ENCODE measurements at regions not wholly inside any gene's neighbourhood (a gene's known extent, or its start where the extent isn't known, plus 50 kb on each side); places are given as distances from the start of the nearest gene placed in this dataset.

DNA sequence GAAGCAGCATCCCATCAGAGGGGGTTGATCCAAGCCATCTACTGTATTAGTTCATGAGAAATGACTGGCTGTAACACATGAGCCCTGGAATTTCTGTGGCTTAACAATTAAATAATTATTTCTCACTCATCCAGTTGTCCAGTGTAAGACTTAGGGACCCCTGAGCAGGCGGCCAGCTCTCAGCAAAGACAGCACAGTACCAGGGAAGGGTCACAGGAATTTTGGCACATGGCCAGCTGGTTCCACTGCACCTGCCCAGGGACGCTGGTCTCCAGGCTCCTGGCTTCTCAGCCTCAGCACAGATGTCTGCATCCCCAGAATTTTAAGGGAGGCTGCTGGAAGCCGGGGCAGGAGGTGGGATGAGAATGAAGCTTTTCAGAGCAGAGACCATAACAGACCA, 93.7 kb upstream of the DHRSX start:
- 85 to 87% methylated on average over 3 of the region's 3 CpGs for WGBS, 2 experiments (ENCODE audit: insufficient coverage in 1 of 2, insufficient read length in 1 of 2)
- DNase-seq = no peak
- Histone ChIP-seq H3K4me3 (ENCODE audit: low read length) (no peak overlapping the region), H3K27ac (ENCODE audit: low read depth, low read length) (no peak overlapping the region), H3K9me3 (ENCODE audit: control insufficient read depth, low read length) (no peaks in the 10 kb centered on the region), H3K4me1 (ENCODE audit: control insufficient read depth, insufficient read depth, low read length) (no peaks in the 10 kb centered on the region), H3K9ac (ENCODE audit: extremely low read depth, low read length, poor library complexity, severe bottlenecking) (no peak overlapping the region), H3K36me3 (ENCODE audit: control insufficient read depth, insufficient read depth, low read length) (no peaks in the 10 kb centered on the region), H3K27me3 (ENCODE audit: control insufficient read depth, insufficient read depth, low read length, poor library complexity, severe bottlenecking) (no peaks in the 10 kb centered on the region)
- no peaks in the 10 kb centered on the region for H3K27me3 Mint-ChIP-seq (ENCODE audit: insufficient read depth)
- peaks cover 21% of the 10 kb centered on the region for H3K4me1 Mint-ChIP-seq
- no peak overlapping the region for H3K4me3 Mint-ChIP-seq
- H3K9me3 Mint-ChIP-seq = no peaks in the 10 kb centered on the region
- TF ChIP-seq, protein P1, sequence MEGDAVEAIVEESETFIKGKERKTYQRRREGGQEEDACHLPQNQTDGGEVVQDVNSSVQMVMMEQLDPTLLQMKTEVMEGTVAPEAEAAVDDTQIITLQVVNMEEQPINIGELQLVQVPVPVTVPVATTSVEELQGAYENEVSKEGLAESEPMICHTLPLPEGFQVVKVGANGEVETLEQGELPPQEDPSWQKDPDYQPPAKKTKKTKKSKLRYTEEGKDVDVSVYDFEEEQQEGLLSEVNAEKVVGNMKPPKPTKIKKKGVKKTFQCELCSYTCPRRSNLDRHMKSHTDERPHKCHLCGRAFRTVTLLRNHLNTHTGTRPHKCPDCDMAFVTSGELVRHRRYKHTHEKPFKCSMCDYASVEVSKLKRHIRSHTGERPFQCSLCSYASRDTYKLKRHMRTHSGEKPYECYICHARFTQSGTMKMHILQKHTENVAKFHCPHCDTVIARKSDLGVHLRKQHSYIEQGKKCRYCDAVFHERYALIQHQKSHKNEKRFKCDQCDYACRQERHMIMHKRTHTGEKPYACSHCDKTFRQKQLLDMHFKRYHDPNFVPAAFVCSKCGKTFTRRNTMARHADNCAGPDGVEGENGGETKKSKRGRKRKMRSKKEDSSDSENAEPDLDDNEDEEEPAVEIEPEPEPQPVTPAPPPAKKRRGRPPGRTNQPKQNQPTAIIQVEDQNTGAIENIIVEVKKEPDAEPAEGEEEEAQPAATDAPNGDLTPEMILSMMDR (conservative IDR thresholded peaks at IDR 0.05) = no peak
- peaks cover 7% of the 10 kb centered on the region for H3K36me3 Mint-ChIP-seq (ENCODE audit: low read depth)
- H3K27ac Mint-ChIP-seq = no peak overlapping the region

DNA sequence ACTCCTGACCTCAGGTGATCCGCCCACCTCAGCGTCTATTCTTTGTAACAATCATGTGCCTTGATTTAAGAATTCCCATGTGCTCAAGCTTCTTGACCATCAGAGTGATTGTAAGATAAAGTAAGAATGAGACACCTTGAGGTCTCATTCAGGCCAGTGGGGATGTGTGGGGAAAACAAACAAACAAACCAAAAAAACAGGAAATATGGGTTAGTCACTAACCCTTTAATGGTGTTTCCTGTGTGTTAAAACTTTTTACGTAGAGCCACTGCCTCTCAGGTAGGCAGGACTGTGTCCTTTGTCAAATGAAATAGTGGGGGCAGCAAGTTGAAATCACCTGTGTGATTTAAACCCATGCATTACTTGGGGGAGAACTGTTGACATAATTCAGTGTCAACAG, 91.5 kb upstream of the DHRSX start:
- H3K9ac ChIP-seq (ENCODE audit: extremely low read depth, low read length, poor library complexity, severe bottlenecking) = no peak overlapping the region
- no peaks in the 10 kb centered on the region for H3K27me3 ChIP-seq (ENCODE audit: control insufficient read depth, insufficient read depth, low read length, poor library complexity, severe bottlenecking)
- peak overlapping the region; percentile 84 for H3K27ac Mint-ChIP-seq
- H3K9me3 Mint-ChIP-seq = no peaks in the 10 kb centered on the region
- H3K36me3 Mint-ChIP-seq (ENCODE audit: low read depth) = peaks cover 6% of the 10 kb centered on the region
- no peak overlapping the region for H3K27ac ChIP-seq (ENCODE audit: low read depth, low read length)
- H3K4me3 Mint-ChIP-seq = no peak overlapping the region
- H3K27me3 Mint-ChIP-seq (ENCODE audit: insufficient read depth) = peaks cover 4% of the 10 kb centered on the region
- H3K4me1 Mint-ChIP-seq = peaks cover 19% of the 10 kb centered on the region
- no peak for DNase-seq
- no peaks in the 10 kb centered on the region for H3K4me1 ChIP-seq (ENCODE audit: control insufficient read depth, insufficient read depth, low read length)
- no peaks in the 10 kb centered on the region for H3K36me3 ChIP-seq (ENCODE audit: control insufficient read depth, insufficient read depth, low read length)
- no peak overlapping the region for H3K4me3 ChIP-seq (ENCODE audit: low read length)
- TF ChIP-seq, protein P1 (conservative IDR thresholded peaks at IDR 0.05) = no peak
- WGBS, 2 experiments (ENCODE audit: insufficient coverage in 1 of 2, insufficient read length in 1 of 2) = 89 to 97% methylated on average over 3 of the region's 3 CpGs
- no peaks in the 10 kb centered on the region for H3K9me3 ChIP-seq (ENCODE audit: control insufficient read depth, low read length)

DNA sequence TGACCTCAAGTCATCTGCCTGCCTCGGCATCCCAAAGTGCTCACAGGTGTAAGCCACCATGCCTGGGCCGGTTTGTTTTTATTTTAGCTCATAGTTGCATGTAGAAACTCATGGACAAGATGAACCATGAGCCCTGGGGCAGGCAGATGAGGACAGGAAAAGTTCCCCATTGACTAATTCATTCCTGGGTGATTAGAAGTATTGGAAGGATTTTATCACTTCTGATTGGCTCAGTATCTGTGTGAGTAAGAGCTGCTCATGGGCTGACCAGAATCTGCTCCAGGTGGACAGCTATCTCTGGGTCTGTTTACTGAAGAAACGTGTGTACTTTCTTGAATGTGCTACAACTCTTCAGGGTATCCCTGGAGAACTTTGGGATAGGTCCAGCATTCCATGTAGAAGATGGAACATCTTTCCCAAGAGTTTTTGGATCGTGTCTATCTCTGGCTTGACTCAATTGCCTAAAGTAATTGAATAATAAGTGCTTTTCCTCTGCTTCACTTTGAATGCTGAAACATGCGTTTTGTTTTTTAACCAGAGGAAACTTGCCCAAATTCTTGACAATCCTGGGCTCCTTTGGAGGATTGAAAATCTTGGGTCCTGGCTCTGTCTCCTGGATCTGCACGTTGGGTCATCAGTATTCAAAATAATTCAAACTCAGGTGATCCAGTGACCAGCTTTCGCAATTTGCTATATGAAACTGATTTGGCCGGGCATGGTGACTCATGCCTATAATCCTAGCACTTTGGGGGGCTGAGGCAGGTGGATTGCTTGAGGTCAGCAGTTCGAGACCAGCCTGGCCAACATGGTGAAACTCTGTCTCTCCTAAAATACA, 88.6 kb upstream of the DHRSX start:
- TF ChIP-seq, protein P1 (conservative IDR thresholded peaks at IDR 0.05) = no peak
- H3K9me3 ChIP-seq (ENCODE audit: control insufficient read depth, low read length) = no peaks in the 10 kb centered on the region
- H3K27ac ChIP-seq (ENCODE audit: low read depth, low read length) = no peak overlapping the region
- Mint-ChIP-seq H3K4me3 (no peak overlapping the region), H3K36me3 (ENCODE audit: low read depth) (no peaks in the 10 kb centered on the region), H3K27ac (no peak overlapping the region), H3K9me3 (no peaks in the 10 kb centered on the region), H3K27me3 (ENCODE audit: insufficient read depth) (peaks cover 30% of the 10 kb centered on the region), H3K4me1 (peaks cover 23% of the 10 kb centered on the region)
- no peak for DNase-seq
- H3K4me3 ChIP-seq (ENCODE audit: low read length) = no peak overlapping the region
- no peaks in the 10 kb centered on the region for H3K4me1 ChIP-seq (ENCODE audit: control insufficient read depth, insufficient read depth, low read length)
- 87 to 92% methylated on average over 9 of the region's 9 CpGs for WGBS, 2 experiments (ENCODE audit: insufficient coverage in 1 of 2, insufficient read length in 1 of 2)
- H3K36me3 ChIP-seq (ENCODE audit: control insufficient read depth, insufficient read depth, low read length) = no peaks in the 10 kb centered on the region
- no peak overlapping the region for H3K9ac ChIP-seq (ENCODE audit: extremely low read depth, low read length, poor library complexity, severe bottlenecking)
- peaks cover 21% of the 10 kb centered on the region for H3K27me3 ChIP-seq (ENCODE audit: control insufficient read depth, insufficient read depth, low read length, poor library complexity, severe bottlenecking)

All from endodermal cell (in vitro differentiated cells).